Stimulated activated CD4-positive, alpha-beta T cell treated with anti-CD3 and anti-CD28 coated beads, Interleukin-2, amount 100 ng/mL, for 48 hours (primary cell): ENCODE measurements at regions not wholly inside any gene's neighbourhood (a gene's known extent, or its start where the extent isn't known, plus 50 kb on each side); places are given as distances from the start of the nearest gene placed in this dataset.

Source experiments
- DNase-seq, 2 donors: peaks; one replicate each; pipeline ENCODE4 v3.0.0-alpha.2; 2020

DNA sequence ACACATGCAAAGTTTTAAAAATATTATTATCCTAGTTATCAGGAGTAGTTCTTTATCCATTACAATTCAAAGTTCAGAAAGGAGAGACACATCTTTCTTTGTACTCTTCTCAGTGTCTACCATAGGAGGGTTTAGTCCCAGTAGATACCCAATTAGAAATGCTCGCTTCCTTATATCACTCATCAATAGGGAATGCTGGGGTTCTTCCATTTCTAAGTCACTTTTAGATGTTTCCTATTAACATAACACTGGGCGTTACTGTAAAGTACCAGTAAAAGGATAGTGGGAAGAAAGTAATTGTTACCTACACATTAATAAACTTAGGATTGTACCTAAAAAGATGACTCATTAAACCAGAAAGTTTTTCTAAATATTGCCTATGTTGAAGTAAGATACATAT lies 348.3 kb upstream of the CDH6 start:
- no peak for DNase-seq

DNA sequence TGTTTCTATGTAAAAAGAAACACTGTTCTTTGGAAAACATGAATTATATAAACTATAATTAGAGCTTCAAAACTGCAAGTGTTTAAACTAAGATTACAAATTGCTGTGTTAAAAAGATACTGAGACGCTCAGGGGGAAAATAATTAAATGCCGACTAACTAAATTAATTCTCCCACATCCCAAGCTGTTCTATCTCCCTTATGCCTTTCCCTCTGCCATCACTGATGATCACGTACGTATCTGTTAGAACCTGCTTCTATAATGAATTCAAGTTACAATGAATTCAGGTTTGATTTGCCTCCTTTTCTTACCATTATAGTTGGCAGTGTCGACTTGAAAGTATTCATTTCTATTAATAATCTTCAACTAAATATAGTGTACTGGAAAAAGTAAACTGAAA lies 349.9 kb upstream of the CDH6 start:
- no peak for DNase-seq

DNA sequence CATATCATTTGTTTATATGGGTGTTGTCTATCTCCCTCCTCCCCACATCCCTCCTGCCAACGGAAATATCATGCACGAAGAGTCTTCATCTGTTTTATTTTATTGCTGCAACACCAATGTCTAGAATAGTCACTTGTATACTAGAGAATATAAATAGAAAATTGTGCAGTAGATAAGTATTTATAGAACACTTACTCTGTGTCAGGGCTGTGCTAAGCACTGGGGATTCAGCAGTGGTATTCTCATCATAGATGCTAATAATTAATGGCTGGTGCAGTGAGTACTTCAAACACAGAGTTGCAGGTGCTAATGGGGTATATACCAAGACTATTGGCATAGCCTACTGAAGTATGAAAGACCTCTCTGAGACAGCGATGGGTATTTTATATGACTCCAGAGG lies 353.5 kb upstream of the CDH6 start:
- DNase-seq, result no peak

DNA sequence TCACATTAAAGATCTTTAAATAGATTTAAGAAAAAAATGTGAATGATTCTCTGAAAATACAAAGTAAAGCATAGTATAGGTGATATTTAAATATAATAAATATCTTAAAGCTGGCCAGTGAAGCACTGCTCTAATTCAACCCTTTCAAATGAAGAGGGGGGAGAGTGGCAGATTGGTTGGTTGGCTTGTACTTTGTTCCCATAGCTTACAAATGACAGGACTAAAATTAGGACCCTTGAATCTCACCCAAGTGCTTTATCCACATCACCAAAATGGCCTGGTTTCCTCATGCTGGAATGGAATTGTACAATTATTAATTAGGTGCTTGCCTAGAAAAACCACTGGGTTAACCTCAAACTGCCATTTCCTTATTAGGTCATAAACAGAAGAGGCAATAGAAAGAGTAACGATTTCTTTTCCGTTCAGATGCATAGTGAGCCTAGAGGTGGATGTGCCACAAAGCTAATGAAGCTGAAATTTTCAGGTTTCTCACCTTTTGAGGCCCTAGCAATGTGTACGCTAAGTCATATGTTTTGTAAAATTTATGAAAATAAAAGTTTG lies 354.5 kb upstream of the CDH6 start:
- DNase-seq, result no peak

DNA sequence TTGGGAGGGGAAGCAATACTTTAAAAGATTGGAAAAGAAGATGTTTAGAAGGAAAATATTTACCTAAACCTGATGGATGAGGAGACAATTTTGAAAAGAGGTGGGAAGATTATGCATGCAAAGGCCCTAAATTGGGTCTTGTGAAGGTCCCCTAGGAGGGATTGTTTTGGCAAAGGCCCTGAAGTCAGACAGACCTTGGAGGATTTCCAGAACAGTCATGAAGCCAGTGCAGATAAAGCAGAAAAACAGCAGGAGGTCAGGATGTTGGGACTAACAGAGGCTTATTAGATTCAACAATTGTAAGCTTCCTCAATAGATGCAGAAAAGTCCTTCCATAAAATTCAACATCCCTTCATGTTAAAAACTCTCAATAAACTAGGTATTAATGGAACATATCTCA lies 361.0 kb upstream of the CDH6 start:
- no peak for DNase-seq

DNA sequence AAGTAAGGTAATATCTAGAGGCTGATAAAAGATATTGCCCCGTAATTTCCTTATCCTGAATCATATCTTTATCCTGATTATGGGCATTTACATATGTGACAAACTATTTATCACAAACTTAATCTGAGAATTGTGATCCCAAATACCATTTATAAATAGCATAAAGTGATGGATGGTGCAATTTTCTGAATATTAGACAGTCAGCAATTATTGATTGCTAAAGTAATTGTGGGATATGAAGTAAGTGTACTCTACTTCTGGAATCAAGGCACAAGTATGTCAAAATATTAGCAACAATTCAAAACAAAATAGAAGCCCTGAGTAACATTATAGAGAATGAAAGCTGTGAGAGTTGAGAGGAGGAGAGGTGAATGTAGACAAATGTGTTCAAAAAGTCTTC lies 361.9 kb upstream of the CDH6 start:
- DNase-seq, result no peak

DNA sequence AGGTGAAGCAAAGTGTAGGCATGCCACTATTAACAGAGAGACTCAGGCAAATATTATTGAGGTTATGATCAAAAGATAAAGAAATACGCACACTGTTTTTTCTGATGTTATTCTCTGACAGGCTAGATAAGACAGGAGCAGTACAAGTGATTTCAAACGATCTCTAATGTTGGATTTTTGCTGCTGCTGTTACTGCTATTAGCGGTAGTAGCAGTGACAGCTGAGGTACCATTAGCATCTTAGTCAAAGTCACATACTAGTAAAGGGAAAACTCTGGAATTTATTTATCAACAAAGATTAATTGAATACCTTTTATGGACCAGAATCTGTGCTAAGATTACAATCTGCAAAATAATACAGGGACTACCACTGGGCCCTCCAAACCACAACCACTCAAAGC lies 362.4 kb upstream of the CDH6 start:
- no peak for DNase-seq

DNA sequence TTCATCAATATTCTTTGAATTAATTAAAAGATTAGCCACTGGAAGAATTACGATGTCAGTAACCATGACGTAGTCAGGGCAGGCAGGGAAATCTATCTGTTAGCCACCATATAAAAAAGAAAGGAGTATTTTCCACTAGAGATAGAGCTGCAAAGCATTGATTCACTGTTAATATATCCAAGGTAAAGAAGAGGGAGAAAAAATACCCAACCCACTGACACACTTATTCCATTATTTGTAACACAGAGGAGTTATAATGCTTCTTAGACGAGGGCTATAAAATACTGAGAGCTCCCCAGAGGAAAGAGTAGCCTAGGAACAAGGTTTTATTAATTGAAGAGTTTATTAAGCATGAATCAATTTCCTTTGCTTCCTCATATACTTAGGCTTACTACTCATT lies 382.2 kb upstream of the CDH6 start:
- no peak for DNase-seq

DNA sequence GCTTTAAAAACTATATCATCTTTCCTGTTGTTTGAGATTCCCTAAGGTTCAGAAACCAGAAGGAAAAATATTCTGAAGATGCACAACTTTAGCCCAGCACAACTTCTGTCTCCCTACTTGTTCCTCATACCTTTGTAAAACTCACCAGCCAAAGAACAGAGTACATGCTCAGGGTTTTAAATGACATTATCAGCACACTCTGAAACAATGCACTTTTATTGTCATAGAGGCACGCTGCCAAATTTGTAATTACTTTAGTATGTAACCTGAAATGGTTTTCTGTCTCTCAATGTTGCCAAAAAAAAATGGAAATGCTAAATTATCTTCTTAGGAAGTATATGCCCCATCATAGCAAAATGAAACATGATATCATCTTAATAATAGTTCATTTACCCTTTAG lies 383.6 kb upstream of the CDH6 start:
- no peak for DNase-seq

DNA sequence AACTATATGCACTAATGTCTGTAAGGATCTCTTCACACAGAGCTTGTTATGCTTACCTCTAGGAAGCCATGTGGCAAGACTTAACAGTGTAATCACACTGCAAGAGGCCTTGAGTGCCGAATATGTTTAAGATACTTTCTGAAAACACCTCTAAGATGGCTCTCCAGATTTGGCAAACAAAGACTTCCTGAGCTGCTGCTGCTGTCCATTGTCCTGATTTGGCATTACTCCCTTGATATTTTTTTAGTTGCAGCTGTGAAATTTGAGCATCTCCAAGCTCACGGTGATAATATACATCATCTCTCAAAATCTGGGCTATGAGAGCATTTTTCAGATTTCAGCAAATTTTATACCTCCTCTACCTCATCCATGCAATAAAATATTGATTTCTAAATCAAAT lies 384.5 kb upstream of the CDH6 start:
- no peak for DNase-seq

DNA sequence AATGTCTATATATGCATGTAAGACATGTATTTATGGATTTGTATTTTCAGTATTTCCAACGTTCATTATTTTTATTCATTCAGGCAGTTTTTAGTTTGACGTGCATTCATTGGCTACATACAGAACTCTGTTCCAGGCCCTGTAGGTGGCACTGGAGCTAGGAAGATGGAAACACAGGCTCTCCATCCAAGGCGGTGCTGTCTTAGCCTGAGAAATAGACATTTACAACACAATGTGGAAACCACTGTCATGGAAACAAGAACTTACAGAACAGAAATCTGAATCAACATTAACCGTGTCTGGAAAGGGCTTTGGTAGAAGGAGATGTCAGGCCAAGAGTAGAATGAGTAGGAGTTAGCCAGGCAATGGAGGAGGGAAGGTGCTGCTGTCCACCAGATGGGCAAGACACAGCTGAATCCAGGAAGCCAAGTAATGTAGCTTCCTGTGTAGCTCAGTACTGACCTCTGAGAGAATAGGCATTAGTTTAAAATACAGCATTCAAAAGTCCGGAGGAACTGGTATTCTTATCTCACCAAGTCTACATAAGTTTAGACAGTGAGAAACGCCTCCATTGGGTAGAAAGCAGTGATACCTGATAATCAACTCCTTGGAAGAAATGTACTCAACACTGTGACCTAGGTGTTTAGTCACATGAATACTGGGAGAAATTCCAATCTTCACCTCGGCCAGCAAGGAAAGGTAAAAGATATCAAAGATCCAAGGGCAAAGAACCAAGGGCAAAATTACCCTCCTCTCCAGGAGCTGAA lies 388.6 kb upstream of the CDH6 start:
- no peak for DNase-seq

DNA sequence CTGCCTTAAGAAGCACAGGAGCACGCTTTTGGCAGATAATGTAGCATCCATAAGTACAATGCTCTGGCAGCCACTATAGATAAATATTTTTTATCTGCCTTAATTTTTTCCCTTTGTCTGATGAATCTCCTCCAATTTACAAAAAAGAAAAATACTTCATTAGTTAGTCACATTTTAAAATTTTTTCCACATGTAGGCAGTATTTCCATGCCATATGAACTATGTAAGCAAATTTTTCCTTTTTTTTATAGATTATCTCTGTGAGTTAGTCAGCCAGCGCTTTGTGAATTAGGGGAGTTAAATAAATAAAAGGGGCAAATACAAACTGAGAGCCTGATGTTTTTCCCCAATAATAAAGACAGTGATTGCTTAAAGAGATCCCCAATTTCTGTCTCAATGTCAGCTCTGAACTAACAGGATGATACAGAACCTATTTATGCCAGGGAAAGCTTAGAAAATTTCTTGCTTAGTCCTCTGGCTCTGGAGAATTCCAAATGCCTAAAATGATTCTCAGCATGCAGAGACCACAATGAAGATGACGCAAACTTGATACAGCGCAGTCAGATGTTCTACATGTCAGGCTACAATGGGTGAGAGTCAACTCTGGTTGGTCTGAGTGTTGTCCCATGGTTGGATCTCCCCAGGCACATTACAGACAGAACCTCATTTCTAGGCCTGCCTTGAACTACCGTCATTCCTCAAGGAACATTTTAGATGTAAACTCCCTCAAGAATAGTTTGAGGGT lies 390.4 kb upstream of the CDH6 start:
- no peak for DNase-seq

DNA sequence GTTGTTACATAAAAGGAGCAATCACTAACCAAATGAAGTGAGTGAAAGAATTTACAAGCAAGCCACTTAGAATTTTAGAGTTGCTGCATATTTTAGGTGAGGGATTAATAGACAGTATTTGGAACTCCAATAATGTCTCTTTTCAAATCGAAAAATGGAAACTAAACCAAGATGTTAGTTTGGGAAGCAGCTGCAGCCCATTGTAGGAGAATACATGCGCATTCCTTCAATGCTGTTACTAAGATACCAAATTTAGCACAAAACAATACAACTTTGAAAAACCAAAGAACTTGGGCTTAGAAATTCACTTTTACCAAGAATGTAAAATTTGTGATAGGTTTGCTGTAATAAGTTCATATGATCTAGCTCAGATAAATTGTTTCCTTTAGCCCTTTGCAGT lies 411.8 kb upstream of the CDH6 start:
- DNase-seq, result no peak

DNA sequence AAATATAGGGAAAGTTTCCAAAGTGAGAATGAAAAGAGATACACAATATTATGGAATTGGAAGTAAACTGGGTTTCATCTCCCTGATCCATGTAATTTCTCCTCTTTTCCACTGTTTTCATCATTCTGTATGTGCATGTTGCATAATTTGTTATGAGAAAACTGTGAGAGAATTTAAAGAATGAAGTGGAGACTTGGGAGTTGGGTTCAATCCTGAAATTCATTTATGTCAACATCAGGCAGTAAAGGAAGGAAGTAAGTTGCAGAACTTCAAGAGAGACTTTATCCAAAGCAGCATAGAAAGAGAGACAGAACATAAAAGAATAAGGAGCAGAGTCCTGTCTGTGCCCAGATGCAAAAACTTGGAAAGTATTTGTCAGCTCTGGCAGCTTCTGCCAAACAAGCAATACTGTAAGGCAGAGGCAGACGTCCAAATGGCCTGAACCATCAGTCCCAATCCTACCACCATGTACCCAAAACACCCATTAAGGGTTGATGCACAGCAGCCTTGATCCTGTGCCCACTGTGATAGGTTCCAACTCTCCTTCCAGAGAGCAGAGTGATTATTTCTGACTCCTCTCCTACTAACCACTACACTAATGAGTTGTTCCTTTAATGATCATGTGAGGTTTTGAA lies 425.3 kb upstream of the CDH6 start:
- DNase-seq, result no peak

DNA sequence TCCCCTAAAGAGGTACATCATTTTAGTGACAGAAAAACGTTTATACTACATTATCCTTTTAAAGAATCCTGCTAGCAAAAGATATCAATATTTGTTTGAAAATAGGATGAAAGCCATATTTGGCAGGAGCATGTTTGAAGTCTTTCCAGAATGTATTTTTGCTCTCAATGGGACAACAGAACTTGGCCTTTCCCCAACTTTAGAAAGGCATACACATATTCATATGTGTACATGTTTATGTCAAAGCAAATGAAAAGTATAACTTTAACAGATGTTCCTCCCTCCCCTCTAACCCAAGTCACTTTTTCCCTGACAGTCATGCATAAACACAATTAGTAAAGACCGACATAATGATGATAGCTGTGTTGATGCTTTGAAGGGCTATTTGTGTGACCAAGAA lies 427.8 kb upstream of the CDH6 start:
- no peak for DNase-seq

DNA sequence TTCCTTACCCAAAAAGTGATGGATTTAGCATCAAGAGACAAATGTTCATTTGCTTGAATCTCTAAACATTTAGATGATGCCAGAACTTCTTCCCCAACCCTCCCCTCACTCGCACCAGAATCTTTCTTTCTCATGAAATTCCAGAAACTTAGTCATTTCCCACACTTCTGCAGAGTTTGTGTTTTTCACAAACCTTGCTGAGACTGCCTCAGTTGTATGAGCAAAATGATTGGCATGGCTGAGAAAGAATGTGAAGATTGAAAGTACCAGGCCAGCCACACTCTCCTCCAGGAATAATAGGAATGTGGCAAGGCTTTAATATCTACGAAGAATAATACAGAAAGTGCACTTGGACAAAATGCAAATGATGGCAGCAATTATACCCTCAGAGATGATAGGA lies 428.3 kb upstream of the CDH6 start:
- DNase-seq, result no peak

DNA sequence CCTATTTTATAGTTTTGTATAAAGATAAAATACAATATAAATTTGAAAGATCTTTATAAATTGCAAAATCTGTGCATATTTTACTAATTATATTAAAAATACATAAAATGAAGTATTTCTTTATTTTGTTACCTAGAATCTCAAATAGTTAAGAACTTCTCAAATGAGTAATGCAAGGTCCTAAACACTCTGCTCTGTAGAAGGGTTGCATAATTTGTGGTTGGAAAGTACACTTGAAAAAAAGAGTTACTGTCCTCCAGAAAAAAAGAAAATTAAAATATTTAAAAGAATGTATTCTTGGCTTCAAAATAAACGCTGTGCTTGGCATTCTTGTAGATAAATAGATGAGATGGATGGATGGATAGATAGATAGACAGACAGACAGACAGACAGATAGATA lies 428.8 kb upstream of the CDH6 start:
- DNase-seq, result no peak

DNA sequence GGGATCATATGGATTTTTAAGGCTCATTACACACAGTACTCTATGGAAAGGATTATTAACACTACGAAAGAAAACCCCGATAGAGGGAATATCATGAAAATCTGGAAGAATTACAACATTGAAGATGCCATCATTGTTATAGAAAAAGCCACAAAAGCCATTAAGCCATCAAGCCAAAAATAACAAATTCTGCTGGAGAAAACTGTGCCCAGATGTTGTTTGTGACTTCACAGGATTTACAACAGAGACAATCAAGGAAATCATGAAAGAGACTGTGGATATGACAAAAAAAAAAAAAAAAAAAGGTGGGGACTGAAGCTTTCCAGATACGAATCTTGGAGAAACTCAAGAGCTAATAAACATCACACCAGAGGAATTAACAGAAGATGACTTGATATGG lies 433.8 kb upstream of the CDH6 start:
- no peak for DNase-seq

DNA sequence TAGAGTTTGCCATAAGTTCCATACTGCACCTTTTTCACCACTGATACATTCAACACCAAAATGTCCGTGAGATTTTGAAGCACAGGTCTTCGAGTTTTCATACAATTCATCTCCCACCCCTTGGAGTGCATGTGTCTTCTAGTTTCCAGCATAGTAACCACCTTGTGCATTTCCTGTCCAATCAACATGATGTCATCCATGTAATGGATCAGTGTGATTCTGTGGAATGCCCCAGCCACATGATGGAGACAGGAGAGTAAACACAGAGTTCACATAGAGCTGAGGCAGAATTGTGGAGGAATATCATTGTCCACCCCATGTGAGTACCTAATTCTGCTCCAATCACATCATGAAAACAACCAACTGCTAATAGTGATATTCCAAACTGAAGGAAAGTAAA lies 441.5 kb upstream of the CDH6 start:
- DNase-seq, result no peak

DNA sequence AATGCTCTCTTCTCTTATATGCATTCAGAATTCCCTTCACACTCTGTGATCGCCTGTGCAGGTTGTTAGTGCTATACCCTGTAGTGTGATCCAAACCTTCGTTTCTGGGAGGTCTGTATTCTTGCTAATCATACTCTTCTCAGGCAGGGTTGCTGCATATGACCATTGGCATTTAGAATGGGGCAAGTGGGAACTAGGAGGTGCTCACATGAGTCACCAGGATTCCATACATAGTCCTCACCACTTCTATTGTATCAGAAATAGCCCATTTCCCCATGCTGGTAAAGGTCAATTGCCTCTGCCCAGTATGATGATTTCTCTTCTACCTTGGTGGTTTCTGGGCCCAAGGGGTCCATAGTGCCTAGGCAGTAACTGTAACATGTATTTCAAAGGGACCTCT lies 443.5 kb upstream of the CDH6 start:
- no peak for DNase-seq

DNA sequence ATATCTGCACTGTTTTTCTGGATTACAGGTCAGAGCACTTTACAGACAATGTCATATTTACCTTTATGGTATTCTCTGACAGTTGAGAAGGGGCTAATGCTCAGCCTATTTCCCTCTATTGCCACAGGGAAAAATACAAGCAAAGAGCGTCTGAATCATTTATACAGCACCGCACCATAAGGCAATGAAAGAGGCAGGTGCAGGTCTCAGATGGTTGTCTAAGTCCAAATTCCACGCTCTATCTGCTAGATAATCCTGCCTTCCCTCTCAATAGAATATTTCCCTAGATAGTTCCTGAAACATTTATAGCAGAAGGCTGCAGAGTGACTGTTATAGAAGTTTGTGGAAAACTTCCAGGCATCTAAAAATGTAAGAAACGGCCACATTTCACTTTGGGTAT lies 446.1 kb upstream of the CDH6 start:
- no peak for DNase-seq

DNA sequence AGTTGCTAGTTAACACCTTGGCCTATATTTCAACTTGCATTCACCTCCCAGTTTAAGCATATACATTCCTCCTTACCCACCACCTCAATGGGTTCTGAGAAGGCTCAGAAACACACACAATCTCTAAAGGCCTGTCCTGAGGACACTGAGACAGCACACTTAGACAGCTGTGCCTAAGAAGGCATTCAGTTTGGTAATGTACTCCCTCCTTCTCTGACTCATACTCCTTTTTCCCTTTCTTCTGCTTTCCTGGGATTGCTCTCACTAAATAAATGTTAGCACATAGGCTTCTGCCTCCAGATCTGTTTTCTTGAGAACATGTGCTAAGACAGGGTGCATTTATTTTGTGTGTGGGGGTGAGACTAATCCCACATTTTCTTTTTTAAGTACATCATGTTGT lies 456.8 kb upstream of the CDH6 start:
- DNase-seq, result no peak

DNA sequence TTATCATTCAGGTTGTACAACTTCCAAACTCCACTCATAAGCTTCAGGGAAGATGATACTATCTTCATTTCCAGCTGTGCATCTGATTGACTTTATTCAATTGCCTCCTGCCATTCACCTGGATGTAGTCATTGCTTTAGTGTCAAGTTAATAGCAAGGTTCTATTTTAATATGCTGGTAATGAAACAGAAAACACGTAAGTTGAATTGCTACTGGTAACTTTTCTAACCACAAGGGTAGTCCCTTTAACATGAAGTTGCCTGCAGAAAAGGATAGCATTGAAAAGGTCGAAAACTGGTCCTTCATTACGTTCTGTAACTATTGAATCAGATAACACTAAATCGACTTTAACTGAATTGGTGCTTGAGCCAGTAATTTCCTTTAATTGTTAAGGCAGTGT lies 459.4 kb upstream of the CDH6 start:
- DNase-seq, result no peak

DNA sequence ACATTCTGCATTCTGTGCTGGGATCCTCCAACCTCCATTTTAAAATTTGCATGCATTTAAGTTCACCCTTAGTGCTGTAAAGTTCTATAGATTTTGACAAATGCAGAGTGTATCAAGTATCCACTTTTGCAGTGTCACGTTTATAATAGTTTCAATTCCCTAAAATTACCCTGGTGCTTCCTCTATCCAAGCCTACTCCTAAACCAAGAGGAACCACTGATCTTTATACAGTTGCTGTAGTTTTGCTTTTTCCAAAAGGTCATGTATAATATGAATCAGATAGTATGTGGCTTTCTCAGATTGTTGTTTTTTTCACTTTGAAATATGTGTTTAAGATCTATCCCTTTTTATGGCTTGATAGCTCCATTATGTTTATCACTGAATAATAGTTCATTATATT lies 468.4 kb upstream of the CDH6 start:
- no peak for DNase-seq
